MG63 (cell line): ENCODE measurements at regions not wholly inside any gene's neighbourhood (a gene's known extent, or its start where the extent isn't known, plus 50 kb on each side); places are given as distances from the start of the nearest gene placed in this dataset.

ENCODE experiments used
- DNase-seq: peaks from one replicate; pipeline ENCODE4 v3.0.0-alpha.2; 2020
- H3K27me3 ChIP-seq: fragments of 250-450 bp; sonication (Bioruptor Pico); 2 replicates; pipeline ENCODE4 v1.5.1; 2020; ENCODE audit warnings: mild to moderate bottlenecking, moderate library complexity
- H3K36me3 ChIP-seq: fragments of 250-450 bp; sonication (Bioruptor Pico); 2 replicates; pipeline ENCODE4 v1.5.1; 2020; ENCODE audit warnings: mild to moderate bottlenecking, moderate library complexity
- H3K4me3 ChIP-seq: fragments of 250-450 bp; sonication (Bioruptor Pico); 2 replicates; pipeline ENCODE4 v1.5.1; 2020; ENCODE audit warnings: mild to moderate bottlenecking, moderate library complexity
- H3K9me3 ChIP-seq: fragments of 250-450 bp; sonication (Bioruptor Pico); 2 replicates; pipeline ENCODE4 v1.5.1; 2020; ENCODE audit warnings: mild to moderate bottlenecking, moderate library complexity

DNA sequence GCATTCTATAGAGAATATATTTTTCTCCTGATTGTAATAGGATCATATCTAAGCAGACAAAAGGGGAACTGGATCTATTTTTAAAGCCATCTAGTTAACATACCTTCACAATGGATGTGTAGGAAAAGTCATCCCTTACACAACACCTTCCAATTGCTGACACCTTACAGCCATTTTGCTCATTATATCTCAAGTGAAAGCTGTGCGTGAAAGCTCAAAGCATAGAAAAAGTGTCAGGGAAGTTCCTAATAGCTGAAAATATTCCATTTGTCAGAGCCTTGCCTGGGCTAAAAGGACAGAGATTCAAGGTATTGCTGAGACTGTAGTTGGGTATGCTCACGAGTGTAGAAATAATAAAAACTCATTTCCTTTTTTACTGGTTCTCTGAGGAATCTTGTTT lies 340.6 kb upstream of the KLHL1 start:
- Histone ChIP-seq H3K4me3 (no peak overlapping the region), H3K27me3 (no peaks in the 10 kb centered on the region), H3K36me3 (no peaks in the 10 kb centered on the region), H3K9me3 (no peaks in the 10 kb centered on the region)
- no peak for DNase-seq

DNA sequence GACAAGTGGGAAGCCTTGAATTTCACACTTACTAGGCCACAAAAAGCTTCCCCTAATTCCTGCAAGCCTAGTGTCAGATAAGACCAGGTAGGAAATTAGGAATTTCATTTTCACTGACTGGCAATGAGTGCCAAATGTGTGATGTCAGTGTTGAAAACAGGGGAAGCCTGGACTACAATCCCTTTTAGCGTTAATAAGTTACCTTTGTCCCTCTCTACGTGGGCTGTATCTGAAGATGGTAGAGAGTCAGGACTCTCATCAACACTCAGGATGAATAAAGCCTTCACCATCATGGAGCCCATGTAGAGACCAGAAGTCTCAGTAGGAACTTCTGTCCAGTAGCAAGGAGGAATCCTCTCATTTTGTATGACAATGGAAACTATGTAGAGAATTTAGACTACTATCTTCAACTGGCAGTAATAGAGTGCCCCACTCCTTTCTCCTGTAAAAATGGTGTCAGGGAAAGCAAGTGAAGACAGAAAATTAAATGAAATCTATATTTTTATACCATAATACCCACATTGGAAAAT lies 324.1 kb upstream of the KLHL1 start:
- Histone ChIP-seq H3K9me3 (no peaks in the 10 kb centered on the region), H3K27me3 (no peaks in the 10 kb centered on the region), H3K36me3 (no peaks in the 10 kb centered on the region), H3K4me3 (no peak overlapping the region)
- DNase-seq, result no peak

DNA sequence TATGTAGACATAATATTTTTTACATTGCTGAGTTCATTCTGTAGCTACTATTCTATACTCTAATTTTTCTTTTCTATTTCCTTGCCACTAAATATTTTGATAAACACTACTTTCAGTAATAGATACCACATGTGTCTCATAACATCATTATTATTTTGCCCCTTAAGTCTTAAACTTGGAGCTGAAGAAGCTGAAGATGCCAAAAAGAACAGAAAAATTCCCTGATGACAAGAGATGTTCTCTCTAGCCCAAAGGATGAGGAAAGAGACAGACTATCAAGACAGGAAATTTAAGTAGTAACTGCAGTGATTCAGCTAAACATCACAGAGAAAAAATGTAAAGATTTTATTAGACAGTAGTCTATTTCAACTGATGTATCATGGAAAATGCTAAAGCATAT lies 322.0 kb upstream of the KLHL1 start:
- no peaks in the 10 kb centered on the region for H3K36me3 ChIP-seq
- no peak overlapping the region for H3K4me3 ChIP-seq
- no peak for DNase-seq
- no peaks in the 10 kb centered on the region for H3K27me3 ChIP-seq
- H3K9me3 ChIP-seq, result no peaks in the 10 kb centered on the region

DNA sequence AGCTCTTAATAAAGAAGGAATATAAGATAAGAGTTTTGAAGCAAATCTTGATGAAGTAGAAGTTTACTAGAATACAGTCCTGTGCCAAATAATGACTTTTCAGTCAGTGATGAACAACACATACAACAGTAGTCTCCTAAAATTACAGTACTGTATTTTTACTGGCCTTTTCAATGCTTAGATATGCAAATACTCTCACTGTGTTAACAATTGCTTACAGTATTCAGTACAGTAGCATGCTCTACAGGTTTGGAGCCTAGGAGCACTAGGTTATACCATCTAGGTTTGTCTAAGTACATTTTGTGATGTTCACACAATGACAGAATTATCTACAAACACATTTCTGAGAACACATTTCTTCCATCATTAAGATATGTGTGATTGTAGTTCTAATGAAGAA lies 316.7 kb upstream of the KLHL1 start:
- Histone ChIP-seq H3K9me3 (no peaks in the 10 kb centered on the region), H3K36me3 (no peaks in the 10 kb centered on the region), H3K4me3 (no peak overlapping the region), H3K27me3 (no peaks in the 10 kb centered on the region)
- no peak for DNase-seq

DNA sequence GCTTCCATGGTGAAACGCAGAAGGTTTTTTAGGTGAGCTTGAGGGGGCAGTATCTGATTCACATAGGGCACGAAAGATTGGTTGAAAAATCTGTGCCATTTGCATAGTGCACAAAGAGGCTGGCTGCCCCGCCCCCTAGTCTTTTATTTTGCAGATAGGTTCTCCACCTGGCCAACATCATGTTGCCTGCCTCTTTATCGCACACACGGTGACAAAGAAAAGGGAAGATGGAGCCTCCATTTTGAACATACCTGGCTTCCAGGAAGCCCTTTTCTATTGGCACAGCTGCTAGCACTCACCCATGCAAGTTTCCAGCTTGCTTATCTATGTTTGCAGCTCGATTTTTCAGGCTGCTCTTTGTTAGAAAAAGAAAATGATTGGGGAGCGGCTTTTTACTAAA lies 316.2 kb upstream of the KLHL1 start:
- no peaks in the 10 kb centered on the region for H3K9me3 ChIP-seq
- no peaks in the 10 kb centered on the region for H3K27me3 ChIP-seq
- no peaks in the 10 kb centered on the region for H3K36me3 ChIP-seq
- no peak overlapping the region for H3K4me3 ChIP-seq
- no peak for DNase-seq

DNA sequence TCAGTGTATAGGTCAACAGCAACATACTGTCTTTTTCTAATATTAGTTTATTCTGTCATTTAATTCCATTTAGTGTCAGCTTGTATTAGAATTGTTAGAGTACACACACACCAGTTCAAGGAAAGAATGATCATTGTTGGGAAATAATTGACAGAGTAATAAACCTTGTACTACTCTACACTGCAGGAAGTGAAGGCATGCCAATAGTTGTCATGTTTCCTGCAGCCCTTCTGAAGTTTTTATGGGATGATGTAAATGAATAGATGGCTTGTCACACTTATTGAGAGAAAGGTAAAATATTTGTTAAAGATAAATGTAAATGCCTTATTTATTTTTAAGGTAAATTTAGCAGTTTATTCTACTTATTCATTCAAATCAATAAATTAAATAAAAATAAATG lies 306.9 kb upstream of the KLHL1 start:
- no peak overlapping the region for H3K4me3 ChIP-seq
- no peak for DNase-seq
- 0 out of 2 replicates have a peak, but pooled peaks cover 2% of the 10 kb centered on the region for H3K27me3 ChIP-seq
- no peaks in the 10 kb centered on the region for H3K9me3 ChIP-seq
- no peaks in the 10 kb centered on the region for H3K36me3 ChIP-seq

DNA sequence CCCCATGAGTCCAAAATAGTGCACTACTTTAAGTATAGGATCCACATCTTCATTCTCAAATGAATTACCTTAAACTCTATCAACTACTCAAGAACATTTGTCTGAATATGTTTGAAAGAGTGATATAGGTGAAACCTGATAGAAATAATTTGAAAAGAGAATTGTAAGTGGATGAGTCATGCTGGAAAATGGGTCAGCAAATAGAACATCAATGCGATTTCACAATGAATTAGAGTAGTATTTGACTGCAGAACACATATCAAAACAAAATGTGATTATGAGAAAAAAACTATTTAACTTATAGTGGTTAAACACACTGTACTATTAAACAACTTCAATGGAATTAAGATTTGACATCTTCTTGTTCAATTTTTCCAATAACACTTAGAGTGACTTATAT lies 300.6 kb upstream of the KLHL1 start:
- Histone ChIP-seq H3K9me3 (no peaks in the 10 kb centered on the region), H3K27me3 (no peaks in the 10 kb centered on the region), H3K36me3 (no peaks in the 10 kb centered on the region), H3K4me3 (no peak overlapping the region)
- DNase-seq, result no peak

DNA sequence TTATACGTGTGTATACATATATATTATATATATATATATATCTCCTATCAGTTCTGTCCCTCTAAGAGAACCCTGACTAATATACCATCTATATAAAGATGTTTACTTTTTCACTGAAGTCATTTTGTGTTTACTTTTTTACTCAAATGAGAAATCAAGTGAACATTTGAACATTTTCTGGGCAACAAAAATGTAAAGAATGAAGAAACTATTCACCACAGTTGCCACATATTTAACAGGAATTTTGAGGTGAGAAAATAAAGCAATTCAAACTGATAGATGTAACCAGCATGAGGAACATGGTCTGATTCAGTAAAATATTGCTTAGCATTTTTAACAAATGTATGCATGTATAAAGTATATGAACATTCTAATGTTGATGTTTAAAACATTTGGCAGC lies 299.2 kb upstream of the KLHL1 start:
- Histone ChIP-seq H3K27me3 (no peaks in the 10 kb centered on the region), H3K9me3 (no peaks in the 10 kb centered on the region), H3K36me3 (no peaks in the 10 kb centered on the region), H3K4me3 (no peak overlapping the region)
- no peak for DNase-seq

DNA sequence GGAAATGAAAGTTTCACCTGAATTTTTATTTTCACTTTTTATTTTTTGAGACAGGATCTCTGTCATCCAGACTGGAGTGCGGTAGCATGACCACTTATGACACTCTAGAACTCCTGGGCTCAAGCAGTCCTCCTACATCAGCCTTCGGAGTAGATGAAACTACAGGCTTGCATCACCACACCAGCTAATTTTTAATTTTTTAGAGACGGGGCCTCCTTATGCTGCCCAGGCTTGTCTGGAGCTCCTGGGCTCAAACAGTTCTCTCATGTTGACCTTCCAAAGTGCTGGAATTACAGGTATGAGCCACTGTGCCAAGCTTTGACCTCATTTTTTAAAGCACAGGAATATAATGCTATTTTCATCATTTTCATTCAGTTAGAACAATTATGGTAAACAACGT lies 297.0 kb upstream of the KLHL1 start:
- H3K4me3 ChIP-seq, result no peak overlapping the region
- no peaks in the 10 kb centered on the region for H3K27me3 ChIP-seq
- no peaks in the 10 kb centered on the region for H3K36me3 ChIP-seq
- H3K9me3 ChIP-seq, result no peaks in the 10 kb centered on the region
- DNase-seq, result no peak

DNA sequence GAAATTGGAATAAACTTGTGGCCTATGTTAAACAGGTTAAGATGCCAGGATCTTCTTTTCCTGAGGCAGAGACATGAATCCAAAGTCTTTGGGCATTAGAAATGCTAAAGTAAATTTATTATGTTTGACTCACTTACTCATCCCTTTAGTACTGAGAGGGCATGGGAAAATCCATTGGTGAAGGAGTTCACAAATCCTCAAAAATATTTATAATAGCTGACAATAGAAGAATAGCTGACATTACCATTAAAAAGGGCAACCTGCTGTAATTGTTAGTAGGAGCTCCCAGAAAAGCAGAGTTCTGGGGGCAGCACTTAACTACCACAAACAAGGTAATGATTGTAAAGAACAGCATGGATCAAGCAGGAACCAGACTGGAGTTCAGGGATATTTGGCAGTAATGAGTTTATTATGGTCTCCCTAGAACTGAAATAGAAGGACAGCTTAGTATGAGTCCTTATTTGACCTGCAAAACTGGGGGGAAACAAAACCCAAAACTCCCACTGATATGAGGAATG lies 285.8 kb upstream of the KLHL1 start:
- H3K9me3 ChIP-seq, result no peaks in the 10 kb centered on the region
- no peak overlapping the region for H3K4me3 ChIP-seq
- no peaks in the 10 kb centered on the region for H3K36me3 ChIP-seq
- no peak for DNase-seq
- no peaks in the 10 kb centered on the region for H3K27me3 ChIP-seq

DNA sequence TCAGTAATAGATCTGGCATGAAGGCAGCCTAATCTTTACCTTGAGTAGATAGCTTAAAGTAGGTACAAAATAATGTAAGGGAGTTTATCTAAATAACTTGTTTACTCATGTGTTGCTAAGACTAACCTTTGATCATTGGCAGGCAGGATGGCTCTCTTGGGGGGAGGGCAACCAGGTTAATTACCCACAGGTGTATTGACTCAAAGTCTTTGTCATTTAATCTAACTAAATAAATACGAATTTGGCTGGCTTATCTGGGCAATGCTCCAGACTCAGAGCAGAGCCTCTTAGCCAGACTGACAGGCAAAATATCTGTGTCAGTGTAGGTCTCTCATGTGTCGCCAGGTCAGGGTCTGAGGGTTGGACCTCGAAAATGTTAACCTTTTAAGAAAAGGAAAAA lies 283.4 kb upstream of the KLHL1 start:
- Histone ChIP-seq H3K36me3 (no peaks in the 10 kb centered on the region), H3K27me3 (no peaks in the 10 kb centered on the region), H3K4me3 (no peak overlapping the region), H3K9me3 (no peaks in the 10 kb centered on the region)
- DNase-seq, result no peak

DNA sequence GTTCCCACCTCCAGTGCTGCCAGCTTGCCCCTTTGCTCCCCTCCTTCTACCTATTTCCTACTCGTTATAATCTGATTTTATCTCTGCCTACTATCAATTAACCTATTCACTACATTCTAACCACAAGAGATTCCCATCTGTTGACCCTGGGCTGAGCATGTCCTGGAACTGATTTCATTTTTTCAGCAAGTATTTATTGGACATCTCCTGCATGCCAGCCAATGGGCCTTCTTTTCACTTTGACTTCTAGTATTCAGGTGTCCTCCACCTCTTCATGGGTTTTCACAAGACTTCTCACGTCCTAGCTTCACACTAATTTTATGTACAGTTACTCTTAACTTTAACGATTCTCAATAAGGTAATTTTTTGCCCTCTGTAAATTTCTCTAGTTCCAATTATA lies 282.7 kb upstream of the KLHL1 start:
- Histone ChIP-seq H3K27me3 (no peaks in the 10 kb centered on the region), H3K4me3 (no peak overlapping the region), H3K36me3 (no peaks in the 10 kb centered on the region), H3K9me3 (no peaks in the 10 kb centered on the region)
- DNase-seq, result no peak

DNA sequence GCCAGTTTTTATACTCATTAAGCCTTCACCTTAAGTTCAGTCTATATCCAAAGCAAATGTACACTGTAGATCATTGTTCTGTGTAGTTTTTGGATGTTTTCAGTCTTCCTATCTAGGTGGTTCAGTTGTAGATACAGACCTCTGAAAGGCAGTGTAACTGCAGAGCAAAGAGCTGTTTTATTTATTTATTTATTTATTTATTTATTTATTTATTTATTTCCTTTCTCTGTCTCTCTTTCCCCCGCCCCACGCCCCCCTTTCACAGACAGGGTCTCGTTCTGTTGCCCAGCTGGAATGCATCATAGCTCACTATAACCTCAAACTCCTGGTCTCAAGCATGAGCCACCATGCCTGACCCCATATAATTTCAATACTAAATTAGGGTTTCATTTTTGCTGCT lies 281.8 kb upstream of the KLHL1 start:
- no peaks in the 10 kb centered on the region for H3K36me3 ChIP-seq
- H3K9me3 ChIP-seq, result no peaks in the 10 kb centered on the region
- no peak overlapping the region for H3K4me3 ChIP-seq
- H3K27me3 ChIP-seq, result no peaks in the 10 kb centered on the region
- DNase-seq, result no peak

DNA sequence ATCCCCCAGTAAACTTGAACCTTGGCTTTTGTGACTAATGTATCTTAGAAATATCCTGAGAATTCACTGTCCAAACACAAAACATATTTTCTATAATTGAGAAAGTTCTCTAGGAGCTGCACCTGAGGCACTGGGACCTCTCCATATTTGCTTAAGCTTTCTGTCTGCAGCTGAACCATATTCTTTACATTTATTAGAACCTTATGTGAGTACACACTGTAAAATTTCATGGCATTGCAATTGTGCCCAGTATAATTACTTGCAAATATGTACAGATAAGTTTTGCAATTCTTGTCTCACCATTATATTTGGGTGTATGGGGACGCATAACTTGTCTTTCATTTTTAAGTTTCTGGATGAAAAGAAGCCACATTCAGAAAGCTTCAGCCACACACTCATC lies 280.7 kb upstream of the KLHL1 start:
- Histone ChIP-seq H3K9me3 (no peaks in the 10 kb centered on the region), H3K27me3 (no peaks in the 10 kb centered on the region), H3K36me3 (no peaks in the 10 kb centered on the region), H3K4me3 (no peak overlapping the region)
- DNase-seq, result no peak

DNA sequence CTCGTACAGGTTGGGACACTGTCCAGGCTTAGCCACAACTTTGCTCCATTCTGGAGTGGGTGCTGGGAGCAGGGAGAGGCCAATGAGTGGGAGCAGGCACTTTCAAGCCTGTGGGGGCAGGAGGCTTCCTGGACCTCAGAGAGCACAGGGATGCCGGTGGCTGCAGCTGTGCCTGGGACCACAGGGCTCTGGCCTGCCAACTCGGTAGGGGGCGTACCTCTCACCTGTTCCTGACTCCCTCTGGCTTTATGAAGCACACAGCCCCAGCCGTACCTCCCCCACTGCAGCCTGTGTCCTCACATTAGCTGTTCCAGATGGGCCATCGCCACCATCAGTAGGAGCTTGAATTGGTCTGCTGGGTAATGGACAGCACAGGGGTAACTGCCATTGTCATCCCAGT lies 278.7 kb upstream of the KLHL1 start:
- no peak overlapping the region for H3K4me3 ChIP-seq

DNA sequence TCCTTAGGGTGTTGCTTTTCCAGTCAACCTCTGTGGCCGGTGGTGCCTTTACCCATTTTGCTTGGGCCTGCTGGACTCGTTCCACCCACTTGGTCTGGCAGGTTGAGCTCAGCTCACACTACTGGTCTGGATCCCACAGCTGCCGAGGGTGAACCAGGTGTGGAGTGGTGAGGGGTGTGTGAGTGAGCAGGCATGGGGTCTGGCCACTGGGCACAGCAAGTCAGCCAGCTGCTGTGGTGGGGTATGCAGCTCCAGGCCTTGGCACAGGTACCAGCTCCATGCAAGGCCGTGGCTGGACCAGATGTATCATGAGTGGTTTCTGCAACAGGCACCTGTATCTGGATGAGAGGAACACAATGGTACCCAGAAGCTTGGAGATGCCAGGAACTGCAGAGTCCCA lies 277.6 kb upstream of the KLHL1 start:
- H3K36me3 ChIP-seq, result no peaks in the 10 kb centered on the region
- no peaks in the 10 kb centered on the region for H3K27me3 ChIP-seq
- no peak overlapping the region for H3K4me3 ChIP-seq
- H3K9me3 ChIP-seq, result no peaks in the 10 kb centered on the region
- no peak for DNase-seq

More for the DNA sequence above, 278.7 kb upstream of the KLHL1 start:
- H3K27me3 ChIP-seq, result no peaks in the 10 kb centered on the region
- no peak for DNase-seq
- no peaks in the 10 kb centered on the region for H3K9me3 ChIP-seq
- no peaks in the 10 kb centered on the region for H3K36me3 ChIP-seq

DNA sequence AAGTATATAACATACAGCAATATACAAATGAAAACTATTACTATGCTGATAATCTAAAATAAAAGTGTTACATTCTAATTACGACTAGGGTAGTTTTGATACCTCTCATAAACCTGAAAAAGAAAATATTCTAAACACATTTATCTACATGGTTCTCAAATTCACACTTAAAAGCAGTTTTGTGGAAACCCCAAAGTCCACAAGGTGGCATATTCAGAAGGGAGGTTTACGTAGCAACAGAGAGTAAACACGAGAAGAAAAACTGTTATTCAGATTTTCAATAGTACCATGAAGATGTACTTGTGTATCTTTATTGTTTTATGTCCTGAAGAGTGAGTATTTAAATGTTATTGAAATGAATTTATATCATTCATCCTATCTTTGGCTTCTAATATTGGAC lies 275.9 kb upstream of the KLHL1 start:
- no peaks in the 10 kb centered on the region for H3K36me3 ChIP-seq

DNA sequence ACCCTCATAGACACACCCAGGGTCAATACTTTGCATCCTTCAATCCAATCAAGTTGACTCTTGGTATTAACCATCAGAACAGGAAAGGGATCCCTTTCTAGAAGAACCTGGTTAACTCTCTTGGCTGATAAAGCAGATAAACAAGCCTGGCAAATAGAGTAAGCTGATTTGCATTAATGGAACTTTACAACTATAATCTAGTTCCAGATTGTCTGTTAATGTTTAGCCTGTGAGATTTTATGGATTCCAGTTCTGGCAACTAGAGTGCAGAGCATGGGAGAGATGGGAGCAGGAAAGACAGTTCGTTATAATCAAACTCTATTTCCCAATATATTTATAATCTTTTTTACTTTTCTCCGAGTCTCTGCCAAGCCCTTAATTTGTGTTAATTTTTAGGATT lies 272.6 kb upstream of the KLHL1 start:
- H3K9me3 ChIP-seq, result no peaks in the 10 kb centered on the region
- no peaks in the 10 kb centered on the region for H3K36me3 ChIP-seq
- H3K27me3 ChIP-seq, result no peaks in the 10 kb centered on the region
- DNase-seq, result no peak
- H3K4me3 ChIP-seq, result no peak overlapping the region

More for the DNA sequence above, 275.9 kb upstream of the KLHL1 start:
- DNase-seq, result no peak
- no peaks in the 10 kb centered on the region for H3K9me3 ChIP-seq
- no peak overlapping the region for H3K4me3 ChIP-seq
- no peaks in the 10 kb centered on the region for H3K27me3 ChIP-seq

DNA sequence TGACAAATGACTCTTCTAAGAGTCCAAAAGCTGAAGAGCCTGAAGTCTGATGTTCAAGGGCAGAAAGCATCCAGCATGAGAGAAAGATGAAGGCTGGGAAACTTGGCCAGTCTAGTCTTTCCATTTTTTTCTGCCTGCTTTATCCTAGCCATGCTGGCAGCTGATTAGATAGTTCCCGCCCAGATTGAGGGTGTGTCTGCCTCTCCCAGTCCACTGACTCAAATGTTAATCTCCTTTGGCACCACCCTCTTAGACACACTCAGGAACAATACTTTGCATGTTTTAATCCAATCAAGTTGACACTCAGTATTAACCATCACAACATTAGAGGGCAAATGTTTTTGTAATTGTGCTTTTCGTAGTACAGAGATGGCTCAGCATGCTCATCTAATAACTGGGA lies 267.5 kb upstream of the KLHL1 start:
- H3K9me3 ChIP-seq, result no peaks in the 10 kb centered on the region

More for the DNA sequence above, 267.5 kb upstream of the KLHL1 start:
- Histone ChIP-seq H3K4me3 (no peak overlapping the region), H3K27me3 (no peaks in the 10 kb centered on the region), H3K36me3 (no peaks in the 10 kb centered on the region)
- no peak for DNase-seq
